Peyer's patch (tissue), 4 donors: ENCODE measurements at regions not wholly inside any gene's neighbourhood (a gene's known extent, or its start where the extent isn't known, plus 50 kb on each side); places are given as distances from the start of the nearest gene placed in this dataset.

Source experiments
- DNase-seq, 3 donors: peaks; one replicate each; pipeline ENCODE4 v3.0.0-alpha.2; 2017 to 2019
- H3K27ac ChIP-seq, 4 donors: fragments of 200-600 bp; sonication (generic); one replicate each; pipeline ENCODE4 v1.5.1; 2016 to 2019
- H3K27me3 ChIP-seq, 2 donors: fragments of 200-600 bp; sonication (generic); one replicate each; pipeline ENCODE4 v1.5.1; 2019
- H3K36me3 ChIP-seq, 3 donors: fragments of 200-600 bp; sonication (generic); one replicate each; pipeline ENCODE4 v1.5.1; 2016 to 2019
- H3K4me1 ChIP-seq, 4 donors: fragments of 200-600 bp; sonication (generic); one replicate each; pipeline ENCODE4 v1.5.1; 2016 to 2019
- H3K4me3 ChIP-seq, 4 donors: fragments of 200-600 bp; sonication (generic); 1 replicate in 3 of 4; 2 replicates in 1 of 4; pipeline ENCODE4 v1.5.1; 2016 to 2019; ENCODE audit warnings: mild to moderate bottlenecking in 1 of 4
- H3K9me3 ChIP-seq, 4 donors: fragments of 200-600 bp; sonication (generic); one replicate each; pipeline ENCODE4 v1.5.1; 2016 to 2019; ENCODE audit warnings: mild to moderate bottlenecking in 1 of 4
- POLR2A ChIP-seq, 2 donors: fragments of 450-650 bp; IDR thresholded peaks; one replicate each; pipeline ENCODE4 v1.5.1; 2017; ENCODE audit warnings: antibody characterized with exemption in 2 of 2, mild to moderate bottlenecking in 2 of 2, moderate library complexity in 2 of 2
- TF ChIP-seq, protein P1 (sequence below), 6 experiments: fragments of 450-650 bp in 4 of 6; fragments of 200-600 bp in 2 of 6; sonication (generic) in 1 of 6; IDR thresholded peaks; one replicate each; pipeline ENCODE4 v1.5.1; 2017 to 2019; ENCODE audit warnings: antibody characterized with exemption in 6 of 6, mild to moderate bottlenecking in 3 of 6, moderate library complexity in 1 of 6

DNA sequence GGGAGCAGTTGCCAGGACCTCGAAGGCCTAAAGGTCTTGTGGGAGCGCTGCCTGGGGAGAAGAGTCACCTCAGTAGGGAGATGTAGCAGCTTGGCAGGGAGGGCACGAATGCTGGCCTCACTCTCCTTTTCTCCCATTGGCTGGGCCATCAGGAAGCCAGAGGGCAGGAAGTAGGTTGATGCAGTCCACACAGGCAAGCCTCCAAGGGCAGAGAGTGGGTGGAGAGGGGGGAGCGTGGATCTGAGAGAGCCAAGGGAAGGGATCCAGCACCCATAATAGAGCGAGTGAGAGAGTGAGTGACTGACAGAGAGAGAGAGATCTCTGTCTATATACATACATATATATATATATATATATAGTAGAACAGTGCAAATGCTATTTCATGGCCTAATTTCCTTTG lies 215.3 kb upstream of the LRFN2 start:
- Histone ChIP-seq H3K36me3 (no peaks in the 10 kb centered on the region), H3K27ac (no peak overlapping the region), H3K27me3 (no peaks in the 10 kb centered on the region), H3K4me1 (no peaks in the 10 kb centered on the region), H3K9me3 (no peaks in the 10 kb centered on the region), H3K4me3 (no peak overlapping the region)
- no peak for DNase-seq
- no peak for TF ChIP-seq POLR2A (IDR thresholded peaks at IDR 0.05)
- TF ChIP-seq, protein P1, sequence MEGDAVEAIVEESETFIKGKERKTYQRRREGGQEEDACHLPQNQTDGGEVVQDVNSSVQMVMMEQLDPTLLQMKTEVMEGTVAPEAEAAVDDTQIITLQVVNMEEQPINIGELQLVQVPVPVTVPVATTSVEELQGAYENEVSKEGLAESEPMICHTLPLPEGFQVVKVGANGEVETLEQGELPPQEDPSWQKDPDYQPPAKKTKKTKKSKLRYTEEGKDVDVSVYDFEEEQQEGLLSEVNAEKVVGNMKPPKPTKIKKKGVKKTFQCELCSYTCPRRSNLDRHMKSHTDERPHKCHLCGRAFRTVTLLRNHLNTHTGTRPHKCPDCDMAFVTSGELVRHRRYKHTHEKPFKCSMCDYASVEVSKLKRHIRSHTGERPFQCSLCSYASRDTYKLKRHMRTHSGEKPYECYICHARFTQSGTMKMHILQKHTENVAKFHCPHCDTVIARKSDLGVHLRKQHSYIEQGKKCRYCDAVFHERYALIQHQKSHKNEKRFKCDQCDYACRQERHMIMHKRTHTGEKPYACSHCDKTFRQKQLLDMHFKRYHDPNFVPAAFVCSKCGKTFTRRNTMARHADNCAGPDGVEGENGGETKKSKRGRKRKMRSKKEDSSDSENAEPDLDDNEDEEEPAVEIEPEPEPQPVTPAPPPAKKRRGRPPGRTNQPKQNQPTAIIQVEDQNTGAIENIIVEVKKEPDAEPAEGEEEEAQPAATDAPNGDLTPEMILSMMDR (IDR thresholded peaks at IDR 0.05), result no peak

DNA sequence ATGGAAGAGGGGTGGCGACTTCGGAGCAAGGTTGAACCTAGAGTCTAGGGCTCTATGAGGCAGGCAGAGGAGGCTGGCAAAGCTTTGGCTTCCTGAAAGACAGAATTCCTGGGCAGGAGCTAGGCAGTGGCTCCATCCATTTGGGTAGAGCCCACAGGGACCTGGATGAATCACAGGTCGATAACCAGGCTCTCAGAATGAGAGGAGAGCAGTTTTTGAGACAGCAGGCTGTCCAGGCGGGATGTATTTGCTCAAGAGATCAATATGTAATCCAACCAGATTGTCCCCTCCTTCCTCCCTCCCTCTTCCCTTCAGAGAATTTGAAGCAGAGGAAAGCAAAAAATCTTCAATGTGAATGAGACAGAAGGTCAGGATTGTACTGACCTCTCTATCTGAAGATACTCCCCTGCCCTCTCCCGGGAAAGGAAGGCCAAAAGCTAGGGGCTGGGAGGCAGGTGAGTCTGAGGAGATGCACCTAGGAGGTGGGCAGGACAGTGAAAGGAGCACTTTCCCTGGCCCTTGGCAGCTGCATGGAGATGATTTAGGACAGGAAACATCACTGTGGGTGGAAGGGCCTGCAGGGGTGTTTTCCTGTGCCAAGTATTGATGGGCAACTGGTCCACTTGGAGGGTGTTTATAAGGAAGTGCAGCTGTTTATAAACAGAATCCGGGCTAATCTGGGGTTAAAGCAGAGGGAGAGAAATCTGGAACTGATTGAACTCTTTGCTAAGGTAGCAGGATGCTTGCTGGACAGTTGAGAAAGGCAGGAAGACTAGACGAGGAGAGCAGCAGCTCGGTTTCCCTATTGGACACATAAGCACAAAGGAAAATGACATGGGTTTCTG lies 212.4 kb upstream of the LRFN2 start:
- Histone ChIP-seq H3K4me1 (no peaks in the 10 kb centered on the region), H3K36me3 (no peaks in the 10 kb centered on the region), H3K27me3 (no peaks in the 10 kb centered on the region), H3K27ac (no peak overlapping the region), H3K9me3 (no peaks in the 10 kb centered on the region), H3K4me3 (no peak overlapping the region)
- no peak for DNase-seq
- TF ChIP-seq POLR2A (IDR thresholded peaks at IDR 0.05), result no peak
- TF ChIP-seq, protein P1 (IDR thresholded peaks at IDR 0.05), result no peak

DNA sequence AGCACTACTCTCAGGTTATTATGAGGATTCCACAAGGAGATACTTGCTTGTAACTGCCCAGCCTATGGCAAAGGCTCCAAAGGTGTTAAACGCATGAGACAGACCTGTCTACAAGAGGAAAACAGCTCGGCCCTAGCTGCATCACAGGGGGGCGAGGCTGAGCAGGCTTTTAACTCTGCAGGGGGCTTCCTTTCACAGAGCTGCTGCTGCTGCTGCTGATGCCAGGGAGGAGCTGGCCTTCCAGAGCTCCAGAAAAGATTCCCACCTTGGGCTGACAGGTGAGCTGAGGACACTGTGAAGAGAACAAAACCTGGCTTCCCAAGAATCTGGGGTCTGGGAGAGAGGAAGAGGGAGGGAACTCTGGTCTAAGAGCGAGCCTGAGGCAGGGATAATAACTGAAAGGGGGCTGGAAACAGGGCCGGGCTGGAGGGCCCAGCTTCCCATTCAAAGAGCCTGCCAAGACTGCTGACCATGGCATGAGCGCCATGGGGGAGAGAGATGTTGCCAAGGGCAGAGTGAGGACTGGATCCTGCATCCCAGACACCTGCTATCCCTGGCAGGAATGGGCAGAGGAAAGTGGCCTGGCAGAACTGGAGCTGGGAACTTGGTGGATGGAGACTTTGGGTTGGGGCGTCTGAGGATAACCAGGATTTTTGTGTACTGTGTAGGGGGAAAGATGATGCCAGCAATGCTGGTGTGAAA lies 211.1 kb upstream of the LRFN2 start:
- Histone ChIP-seq H3K27ac (no peak overlapping the region), H3K36me3 (no peaks in the 10 kb centered on the region), H3K27me3 (no peaks in the 10 kb centered on the region), H3K4me1 (no peaks in the 10 kb centered on the region), H3K4me3 (no peak overlapping the region), H3K9me3 (no peaks in the 10 kb centered on the region)
- TF ChIP-seq POLR2A (IDR thresholded peaks at IDR 0.05), result no peak
- TF ChIP-seq, protein P1 (IDR thresholded peaks at IDR 0.05), result no peak
- no peak for DNase-seq

DNA sequence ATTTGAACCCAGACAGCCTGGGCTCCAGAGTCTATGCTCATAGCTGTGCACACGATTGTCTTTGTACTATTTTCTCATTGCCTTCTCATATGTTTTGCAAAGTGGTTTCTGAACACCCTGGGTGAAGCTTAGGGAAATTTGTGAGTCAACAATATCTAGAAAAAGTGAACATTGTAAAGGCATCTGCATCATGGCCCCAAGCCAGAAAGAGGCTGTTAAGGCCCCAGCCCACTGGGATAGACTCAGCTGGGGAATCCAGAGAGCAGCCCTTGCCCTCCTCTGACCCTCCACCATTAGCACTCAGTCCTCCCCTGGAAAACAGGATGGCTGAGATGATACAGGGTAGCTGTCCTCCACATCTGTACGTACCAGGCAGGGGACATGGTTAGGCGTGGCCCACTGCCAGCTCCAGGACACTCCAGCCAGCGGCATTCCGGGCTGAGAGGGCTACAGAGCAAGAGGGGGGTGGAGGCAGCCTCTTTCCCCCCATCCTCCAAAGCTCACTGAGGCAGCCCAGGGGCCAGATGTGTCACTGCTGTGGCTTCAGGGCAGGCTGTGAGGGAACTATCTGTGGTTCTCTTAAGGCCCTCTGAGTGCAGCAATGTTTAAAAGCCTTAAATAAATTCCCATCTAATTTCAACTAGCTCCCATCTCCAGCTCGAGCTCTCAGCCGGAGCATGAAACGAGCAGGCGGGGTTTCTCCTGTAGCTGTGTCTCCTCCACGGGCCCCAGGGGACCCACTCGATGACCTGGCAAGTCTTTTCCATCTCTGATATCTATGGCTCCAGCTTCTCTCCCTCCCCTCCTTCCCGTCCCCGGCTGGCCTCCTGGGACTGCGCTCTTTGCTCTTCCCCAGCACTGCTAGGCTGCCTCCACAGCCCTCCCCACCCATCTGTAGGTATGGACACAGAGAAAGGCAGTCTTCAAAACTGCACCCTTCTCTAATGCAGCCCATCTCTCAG lies 209.4 kb upstream of the LRFN2 start:
- no peaks in the 10 kb centered on the region for H3K9me3 ChIP-seq
- no peak overlapping the region for H3K27ac ChIP-seq
- no peak for DNase-seq
- H3K27me3 ChIP-seq, result no peaks in the 10 kb centered on the region
- TF ChIP-seq POLR2A (IDR thresholded peaks at IDR 0.05), result no peak
- TF ChIP-seq, protein P1 (IDR thresholded peaks at IDR 0.05), result no peak
- no peaks in the 10 kb centered on the region for H3K4me1 ChIP-seq
- no peaks in the 10 kb centered on the region for H3K36me3 ChIP-seq
- H3K4me3 ChIP-seq, result no peak overlapping the region

DNA sequence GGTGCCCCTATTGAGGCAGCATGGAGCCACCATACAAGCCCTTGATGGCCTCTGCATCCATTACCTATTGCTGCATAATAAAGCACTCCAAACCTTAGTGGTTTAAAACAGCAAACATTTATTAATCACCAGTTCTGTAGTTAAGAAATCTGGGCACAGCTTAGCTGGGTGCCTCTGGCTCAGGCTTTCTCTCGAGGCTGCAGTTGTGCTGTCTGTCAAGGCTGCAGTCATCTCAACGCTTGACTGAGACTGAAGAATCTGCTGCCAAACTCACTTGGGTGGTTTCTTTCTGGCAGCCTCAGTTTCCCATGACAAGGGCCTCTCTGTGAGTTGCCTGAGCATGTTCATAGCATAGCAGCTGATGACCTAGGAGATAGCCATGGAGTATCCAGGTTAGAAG lies 207.4 kb upstream of the LRFN2 start:
- Histone ChIP-seq H3K4me3 (no peak overlapping the region), H3K27me3 (no peaks in the 10 kb centered on the region), H3K36me3 (no peaks in the 10 kb centered on the region), H3K4me1 (no peaks in the 10 kb centered on the region), H3K9me3 (no peaks in the 10 kb centered on the region), H3K27ac (no peak overlapping the region)
- no peak for DNase-seq
- TF ChIP-seq POLR2A (IDR thresholded peaks at IDR 0.05), result no peak
- TF ChIP-seq, protein P1 (IDR thresholded peaks at IDR 0.05), result no peak
